RCC 7860 (cell line): ENCODE measurements at regions not wholly inside any gene's neighbourhood (a gene's known extent, or its start where the extent isn't known, plus 50 kb on each side); places are given as distances from the start of the nearest gene placed in this dataset.
"Not testable (repeated sequence)": the region's sequence is repeated elsewhere in the genome, so short reads cannot be mapped to it uniquely, and the experiment has no call there.

Experiments used
- DNase-seq: peaks from one replicate; pipeline ENCODE4 v3.0.0-alpha.2; 2015; ENCODE audit warnings: low spot score
- FAIRE-seq: peaks from 2 replicates; lab custom pipeline; 2012; peaks lifted over from hg19 to GRCh38; lab: Jason Lieb, UNC

GRCh38 chr2:145399131-145399530 lies 879.2 kb upstream of the ZEB2 start:
- FAIRE-seq (no peak), DNase-seq (no peak)

DNA sequence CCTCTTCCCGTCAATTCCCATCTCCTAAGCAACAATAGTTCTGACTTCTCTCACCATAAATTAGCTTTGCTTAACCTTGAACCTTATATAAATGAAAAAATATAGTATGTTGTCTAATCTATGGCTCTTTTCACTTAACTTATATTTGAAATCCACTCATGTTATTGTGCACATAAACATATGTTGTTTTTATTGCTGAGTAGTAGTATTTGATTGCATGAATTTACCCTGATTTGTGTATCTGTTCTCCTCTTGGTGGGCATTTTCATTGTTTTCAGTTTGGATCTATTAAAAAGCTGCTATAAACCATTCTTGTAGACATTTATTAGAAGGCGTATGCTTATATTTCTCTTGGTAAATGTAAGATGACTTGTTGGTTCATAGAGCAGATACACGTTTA lies 874.3 kb upstream of the ZEB2 start:
- FAIRE-seq (no peak), DNase-seq (no peak)

DNA sequence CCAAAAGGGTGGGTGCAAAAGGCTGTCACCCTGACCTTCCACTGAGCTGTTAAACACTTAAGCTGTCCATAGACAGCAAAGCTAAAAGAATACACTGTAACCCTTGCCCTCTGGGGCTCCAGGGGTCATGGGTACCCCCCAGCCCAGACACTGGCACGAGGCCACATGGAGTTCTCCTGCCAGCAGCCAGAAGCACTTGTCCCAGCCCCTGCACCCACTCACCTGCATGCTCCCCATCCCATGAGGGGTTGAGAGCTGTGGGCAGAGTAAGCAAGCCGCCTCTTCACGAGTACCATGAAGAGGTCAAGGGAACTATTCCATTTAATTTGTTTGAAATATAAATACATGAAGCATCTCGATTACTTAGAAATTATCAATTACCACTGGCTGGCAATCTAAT lies 867.1 kb upstream of the ZEB2 start:
- DNase-seq (no peak), FAIRE-seq (no peak)

DNA sequence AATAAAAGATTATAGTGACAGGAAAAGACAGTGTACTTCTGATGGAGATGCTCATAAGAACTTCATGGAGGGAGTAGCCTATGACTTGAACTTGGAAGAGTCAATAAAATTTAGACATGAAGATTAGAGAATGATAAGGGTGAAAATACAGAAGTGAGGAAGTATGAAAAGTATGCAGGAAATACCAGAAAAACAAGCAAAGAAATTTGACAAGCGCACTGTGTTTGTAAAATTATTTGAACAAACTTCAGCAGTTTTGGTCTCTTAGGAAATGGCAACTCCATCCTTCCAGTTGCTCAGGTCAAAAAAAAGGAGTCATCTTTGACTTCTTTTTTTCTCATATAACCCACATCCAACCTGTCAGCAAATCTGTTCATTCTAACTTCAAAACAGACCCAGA lies 864.0 kb upstream of the ZEB2 start:
- FAIRE-seq (no peak), DNase-seq (no peak)

GRCh38 chr2:145380436-145381017 lies 860.6 kb upstream of the ZEB2 start:
- DNase-seq (peak; percentile 33), FAIRE-seq (peak; percentile 35)

DNA sequence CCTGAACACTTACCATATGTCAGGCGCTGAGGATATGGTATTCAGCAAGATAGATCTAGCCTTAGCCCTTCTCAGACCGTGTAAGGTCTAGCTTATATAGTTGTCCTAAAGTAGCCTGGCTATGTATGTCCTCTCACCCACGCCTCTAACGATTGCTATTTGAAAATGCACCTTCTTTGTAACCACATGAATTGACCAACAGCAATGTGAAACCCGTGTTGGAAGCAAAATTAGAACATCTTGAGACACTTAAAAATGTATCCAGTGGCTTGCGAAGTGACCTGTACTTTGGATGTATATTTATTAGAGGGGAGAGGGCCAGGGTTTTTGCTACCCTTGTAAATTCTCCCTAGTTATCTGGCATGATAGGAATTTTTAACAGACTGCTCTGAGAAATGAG lies 860.0 kb upstream of the ZEB2 start:
- FAIRE-seq (no peak), DNase-seq (no peak)

- DNase-seq (no peak), FAIRE-seq (no peak)
Observed at GRCh38 chr2:145374165-145374564, 854.2 kb upstream of the ZEB2 start.

GRCh38 chr2:145367334-145367733 lies 847.4 kb upstream of the ZEB2 start:
- DNase-seq, FAIRE-seq: not testable (repeated sequence)

- DNase-seq (no peak), FAIRE-seq (no peak)
Observed at GRCh38 chr2:145366341-145366740, 846.4 kb upstream of the ZEB2 start.

DNA sequence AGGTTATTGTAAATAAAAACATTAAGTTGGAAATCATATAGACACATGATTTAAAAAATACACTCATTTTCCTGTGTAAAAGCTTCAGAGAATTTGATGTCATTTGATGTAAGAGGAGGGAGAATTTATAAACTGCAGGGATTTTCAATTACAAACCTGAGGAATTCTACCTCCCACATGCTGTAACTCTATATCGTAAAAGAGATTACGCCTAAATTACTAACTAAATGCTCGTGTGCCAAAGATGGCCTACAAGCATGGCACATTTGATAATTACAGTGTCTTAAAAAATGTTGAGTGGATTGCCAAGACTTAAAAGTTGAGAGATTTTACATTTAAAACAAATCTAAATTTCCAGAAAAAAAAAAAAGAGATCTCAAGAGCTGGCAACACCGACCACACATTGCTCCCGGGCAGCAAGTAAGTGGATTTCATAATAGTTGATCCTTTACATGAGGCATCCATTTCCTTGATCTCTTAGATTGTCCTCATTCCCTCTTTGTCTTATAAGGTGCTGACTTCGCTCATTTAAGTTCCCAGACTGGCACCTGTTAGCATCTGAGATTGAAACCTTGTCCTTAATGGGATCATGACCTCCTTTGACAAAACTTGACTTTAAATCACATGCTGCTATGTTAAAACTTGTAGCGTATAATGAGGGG lies 840.3 kb upstream of the ZEB2 start:
- DNase-seq: no peak
- no peak for FAIRE-seq

DNA sequence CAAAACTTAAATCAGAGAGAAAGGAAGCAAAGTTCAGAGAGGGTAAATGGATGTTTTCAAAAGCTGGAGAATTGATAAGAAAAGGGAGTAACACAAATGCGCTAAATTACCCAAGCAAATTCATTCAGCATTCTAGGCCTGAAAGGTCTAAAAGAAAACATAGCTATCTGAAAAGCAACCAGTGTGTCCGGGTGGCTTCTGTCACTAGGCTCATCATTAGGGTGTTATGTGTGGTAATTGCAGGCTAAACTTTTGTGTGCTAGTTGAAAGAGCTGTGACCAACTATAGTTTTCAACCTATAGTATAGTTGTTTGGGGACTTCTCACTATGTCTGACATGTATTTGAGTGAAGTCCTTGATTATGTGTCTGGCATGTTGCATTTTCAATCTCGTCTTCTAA lies 839.6 kb upstream of the ZEB2 start:
- no peak for FAIRE-seq
- no peak for DNase-seq

DNA sequence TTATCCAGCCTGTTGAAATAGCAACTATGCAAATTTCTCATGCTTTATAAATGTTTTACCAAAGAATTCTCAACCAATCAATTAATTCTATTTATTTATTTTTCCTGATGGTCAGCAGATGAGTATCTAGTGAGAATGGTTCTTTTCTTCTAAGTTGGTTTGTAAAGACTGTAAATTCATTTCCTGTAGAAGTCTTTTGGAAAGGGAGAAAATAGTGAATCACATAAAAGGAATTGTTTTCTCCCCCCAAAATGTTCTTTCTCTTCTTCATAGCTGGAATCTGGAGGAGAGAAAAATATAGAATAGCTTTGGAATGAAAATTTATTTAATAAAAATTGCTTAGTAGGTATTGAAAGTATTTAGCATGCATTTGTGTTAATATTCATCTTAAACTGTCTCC lies 836.1 kb upstream of the ZEB2 start:
- no peak for DNase-seq
- no peak for FAIRE-seq

DNA sequence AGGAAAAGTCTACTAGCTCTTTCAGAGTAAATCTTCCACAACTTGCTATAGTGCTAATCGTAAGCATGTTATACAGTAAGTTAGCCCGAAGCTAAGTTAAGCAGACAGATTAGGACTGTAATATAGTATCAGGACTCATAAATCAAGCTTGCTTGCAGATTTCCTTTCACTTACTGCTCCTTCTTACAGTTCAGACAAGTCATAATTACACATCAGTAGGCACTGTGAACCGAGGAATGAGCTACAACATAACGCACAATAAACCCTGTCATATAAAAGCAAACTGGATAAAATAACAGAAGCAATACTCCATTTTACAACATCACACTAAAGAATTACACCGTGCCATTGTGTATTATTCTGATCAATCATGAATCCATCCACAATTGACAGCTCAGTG lies 832.6 kb upstream of the ZEB2 start:
- FAIRE-seq (no peak), DNase-seq (no peak)

- FAIRE-seq: no peak
- no peak for DNase-seq
Observed at GRCh38 chr2:145351864-145352425, 832.0 kb upstream of the ZEB2 start.

DNA sequence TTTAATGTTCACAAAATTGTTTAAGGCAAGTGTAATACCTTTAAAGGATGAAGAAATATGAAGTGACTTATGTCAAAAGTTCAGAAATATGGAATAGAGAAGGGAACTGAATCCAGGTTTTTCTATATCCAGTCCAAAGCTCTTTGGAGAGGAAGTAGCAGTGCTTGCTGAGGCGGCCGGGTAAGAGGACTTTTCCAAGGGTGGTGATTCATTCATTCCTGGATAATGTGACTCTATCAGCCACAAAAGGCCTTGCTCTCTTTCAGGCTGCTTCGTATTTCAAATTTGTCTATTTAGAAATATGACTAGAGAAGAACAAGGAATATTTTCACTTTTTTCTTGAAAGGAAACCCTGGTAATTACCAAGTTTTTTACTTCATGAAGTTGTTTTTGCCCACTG lies 830.1 kb upstream of the ZEB2 start:
- no peak for DNase-seq
- peak; percentile 30 for FAIRE-seq

DNA sequence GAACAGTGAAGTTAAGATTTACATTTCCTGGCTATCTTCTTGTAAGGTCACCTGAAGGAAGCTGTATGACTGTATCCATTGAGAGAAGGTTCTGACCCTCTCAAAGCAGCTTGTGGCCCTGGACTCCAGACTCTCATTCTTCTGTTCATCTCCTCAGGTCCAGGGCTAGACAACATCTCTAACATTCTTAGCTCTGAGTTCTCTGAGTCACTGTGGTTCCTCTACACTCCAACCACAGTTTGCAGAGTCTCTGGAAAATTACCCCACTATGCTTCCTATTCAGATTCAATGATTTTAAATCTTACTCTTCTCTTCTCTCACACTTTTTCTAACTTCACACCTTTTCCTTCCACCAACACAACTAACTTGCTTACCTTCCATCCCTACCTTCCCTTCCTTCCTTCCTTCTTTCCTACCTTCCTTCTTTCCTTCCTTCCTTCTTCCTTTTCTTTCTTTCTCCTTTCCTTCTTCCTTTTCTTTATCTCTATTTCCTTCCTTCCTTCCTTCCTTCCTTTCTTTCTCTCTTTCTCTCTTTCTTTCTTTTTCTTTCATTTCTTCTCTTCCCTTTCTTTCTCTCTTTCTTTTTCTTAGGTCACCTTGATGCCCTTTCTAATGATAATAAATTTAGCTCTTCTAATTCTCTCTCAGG lies 824.3 kb upstream of the ZEB2 start:
- FAIRE-seq: no peak
- DNase-seq: no peak

DNA sequence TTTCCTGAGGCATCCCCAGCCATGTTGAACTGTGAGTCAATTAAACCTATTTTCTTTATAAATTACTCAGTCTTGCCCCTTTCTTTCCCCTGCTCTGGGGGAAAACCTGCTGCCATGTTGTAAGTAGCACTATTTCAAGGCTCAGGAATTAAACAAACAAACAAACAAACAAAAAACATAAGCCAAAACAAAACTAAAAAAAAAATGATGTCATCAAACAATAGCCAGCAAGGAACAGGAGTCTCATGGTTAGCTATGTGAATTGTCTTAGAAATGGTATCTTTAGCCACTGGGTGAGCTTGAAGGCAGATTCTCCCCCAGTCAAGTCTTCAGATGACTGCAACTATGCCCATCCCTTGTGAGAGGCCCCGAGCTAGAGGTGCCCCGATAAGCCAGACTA lies 823.4 kb upstream of the ZEB2 start:
- FAIRE-seq: no peak
- DNase-seq: no peak

GRCh38 chr2:145341536-145341935 lies 821.6 kb upstream of the ZEB2 start:
- FAIRE-seq (no peak), DNase-seq (no peak)

- FAIRE-seq (no peak), DNase-seq (no peak)
Observed at GRCh38 chr2:145339646-145340045, 819.7 kb upstream of the ZEB2 start.

DNA sequence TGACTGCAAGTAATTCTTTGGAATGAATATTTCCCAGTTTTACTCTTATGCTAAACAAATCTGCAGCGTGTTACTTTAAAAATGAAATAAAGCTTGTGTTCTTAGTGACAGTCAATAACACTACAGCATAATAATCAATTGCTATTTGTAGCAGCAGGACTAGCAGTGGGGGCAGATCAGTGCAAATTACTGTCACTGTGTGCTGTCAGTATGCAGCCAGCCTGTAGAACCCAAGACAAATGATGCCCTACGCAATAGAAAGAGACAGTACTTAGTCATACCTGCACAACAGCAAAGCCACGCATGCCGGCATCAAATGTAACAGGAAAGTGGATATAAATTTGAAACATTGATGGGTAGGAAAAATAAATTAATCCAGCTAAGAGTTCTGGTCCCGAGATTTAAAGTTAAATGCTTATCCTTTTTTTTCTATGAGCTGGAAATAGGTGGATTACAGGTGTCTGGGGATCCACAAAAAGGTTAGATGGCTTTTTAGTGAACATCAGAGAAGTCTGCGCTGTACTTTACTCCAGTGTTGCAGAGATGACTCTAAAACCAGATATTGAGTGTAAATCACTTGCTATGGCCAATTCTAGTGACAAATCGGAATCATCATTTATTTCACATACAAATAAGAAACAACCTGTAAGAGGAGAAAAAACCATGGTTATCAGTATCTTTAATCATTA lies 812.4 kb upstream of the ZEB2 start:
- FAIRE-seq (no peak), DNase-seq (no peak)

GRCh38 chr2:145329971-145330370 lies 810.1 kb upstream of the ZEB2 start:
- FAIRE-seq (no peak), DNase-seq (no peak)

GRCh38 chr2:145325485-145325884 lies 805.6 kb upstream of the ZEB2 start:
- no peak for DNase-seq
- FAIRE-seq: no peak
